ENCODE measurements at regions not wholly inside any gene's neighbourhood (a gene's known extent, or its start where the extent isn't known, plus 50 kb on each side); places are given as distances from the start of the nearest gene placed in this dataset.
"Not testable (repeated sequence)": the region's sequence is repeated elsewhere in the genome, so short reads cannot be mapped to it uniquely, and the experiment has no call there.

DNA sequence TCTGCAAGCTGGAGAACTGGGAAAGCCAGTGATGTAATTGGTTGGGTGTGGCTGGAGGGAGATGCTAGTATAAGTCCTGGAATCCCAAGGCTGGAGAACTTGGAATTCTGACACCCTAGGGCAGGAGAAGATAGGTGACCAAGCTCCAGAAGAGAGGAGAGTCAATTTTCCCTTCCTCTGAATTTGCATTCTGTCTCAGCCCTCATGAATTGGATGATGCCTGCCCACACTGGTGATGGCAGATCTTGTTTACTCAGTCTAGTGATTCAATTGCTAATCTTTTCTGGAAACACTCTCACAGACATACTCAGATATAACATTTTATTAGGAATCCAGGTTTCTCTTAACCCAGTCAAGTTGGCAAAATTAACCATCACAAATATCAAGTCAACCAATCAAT lies 287.2 kb downstream of the RDH14 start:
- in situ Hi-C loops (cut with HindIII; ENCODE audit: low sequenced_read_pairs): no loop called here

DNA sequence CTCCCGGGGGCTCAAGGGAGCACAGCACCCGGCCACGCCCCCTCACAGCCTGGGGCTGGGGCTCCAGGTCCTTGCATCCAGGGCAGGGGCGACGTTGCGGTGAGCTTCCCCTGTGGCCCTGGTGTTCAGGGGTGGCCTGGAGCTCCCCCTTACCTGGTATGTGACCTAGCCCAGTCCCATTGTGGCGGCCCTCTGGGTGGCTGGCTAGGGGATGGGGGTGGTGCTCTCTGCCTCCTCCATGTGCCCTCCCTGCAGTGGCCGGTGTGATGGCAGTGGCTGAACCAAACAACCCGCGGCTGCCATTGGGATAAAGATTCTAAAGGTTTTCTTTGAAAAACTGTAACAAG lies 288.3 kb downstream of the RDH14 start:
- in situ Hi-C loops (cut with HindIII; ENCODE audit: low sequenced_read_pairs): no loop called here

DNA sequence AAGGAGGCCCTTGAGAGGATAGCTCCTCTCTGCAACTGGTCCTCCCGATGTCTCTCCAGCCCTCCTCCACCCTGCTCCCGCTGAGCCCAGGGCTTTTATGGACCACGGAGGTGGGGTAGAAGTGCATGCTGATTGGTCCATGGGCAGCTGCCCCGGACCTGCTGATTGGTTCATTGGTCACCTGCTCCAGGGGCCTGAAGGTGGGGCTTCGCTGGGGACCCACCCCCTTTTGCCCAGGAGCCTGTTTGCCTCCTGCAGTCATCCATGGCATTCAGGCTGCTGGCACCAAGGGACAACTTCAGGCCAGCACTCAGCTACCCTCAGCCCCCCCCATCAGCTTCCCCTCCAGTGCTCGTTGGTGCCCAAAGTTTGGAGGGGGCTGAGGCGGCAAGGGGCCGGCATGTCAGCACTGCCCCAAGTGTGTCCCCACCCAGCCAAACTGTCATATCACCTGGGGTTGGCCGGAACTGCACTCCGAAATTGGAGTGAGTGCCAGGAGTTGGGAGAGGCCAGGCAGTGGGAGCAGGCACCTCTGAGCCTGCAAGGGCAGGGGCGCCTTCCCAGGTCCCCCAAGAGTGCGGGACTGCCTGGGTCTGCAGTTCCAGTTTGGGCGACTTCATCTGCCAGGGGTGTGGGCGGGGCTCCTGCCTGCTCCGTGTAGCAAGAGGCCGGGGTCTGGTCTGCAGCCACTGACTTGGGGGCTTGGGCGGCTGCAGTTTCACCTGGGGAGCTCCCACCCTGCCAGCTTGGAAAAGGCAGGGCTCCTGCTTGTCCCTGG lies 288.9 kb downstream of the RDH14 start:
- in situ Hi-C loops (cut with HindIII; ENCODE audit: low sequenced_read_pairs): no loop called here

DNA sequence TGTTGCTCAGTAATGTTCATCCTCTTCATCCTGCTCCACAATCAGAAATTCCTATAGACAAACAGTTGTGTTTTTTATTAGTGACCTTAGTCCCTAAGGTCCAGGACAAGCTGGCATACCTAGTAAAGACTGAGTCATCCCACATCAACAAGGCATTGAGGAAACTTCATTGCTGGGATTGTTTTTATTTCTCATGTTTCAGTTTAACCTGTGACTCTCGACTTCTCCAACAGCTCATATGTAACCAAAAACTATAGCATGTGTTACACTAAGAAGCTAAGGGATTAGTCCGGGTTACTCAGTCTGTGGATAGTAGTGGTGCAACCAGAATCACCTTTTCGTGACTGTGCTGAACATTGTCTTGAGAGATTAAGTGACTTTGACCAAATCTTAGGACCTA lies 292.1 kb downstream of the RDH14 start:
- in situ Hi-C loops (cut with HindIII; ENCODE audit: low sequenced_read_pairs): no loop called here

DNA sequence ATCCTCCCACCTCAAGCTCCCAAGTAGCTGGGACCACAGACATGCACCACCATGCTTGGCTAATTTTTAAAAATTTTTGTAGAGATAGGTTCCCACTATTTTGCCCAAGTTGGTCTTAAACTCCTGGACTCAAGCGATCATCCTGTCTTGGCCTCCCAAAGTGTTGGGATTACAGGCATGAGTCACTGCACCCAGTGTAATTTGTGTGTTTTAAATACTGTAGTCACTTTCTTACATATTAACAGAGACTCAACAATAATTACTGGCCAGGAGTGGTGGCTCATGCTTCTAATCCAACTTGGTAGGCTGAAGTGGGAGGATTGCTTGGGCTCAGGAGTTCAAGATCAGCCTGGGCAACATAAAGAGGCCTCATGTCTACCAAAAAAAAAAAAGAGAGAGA lies 293.0 kb downstream of the RDH14 start:
- in situ Hi-C loops (cut with HindIII; ENCODE audit: low sequenced_read_pairs): no loop called here

DNA sequence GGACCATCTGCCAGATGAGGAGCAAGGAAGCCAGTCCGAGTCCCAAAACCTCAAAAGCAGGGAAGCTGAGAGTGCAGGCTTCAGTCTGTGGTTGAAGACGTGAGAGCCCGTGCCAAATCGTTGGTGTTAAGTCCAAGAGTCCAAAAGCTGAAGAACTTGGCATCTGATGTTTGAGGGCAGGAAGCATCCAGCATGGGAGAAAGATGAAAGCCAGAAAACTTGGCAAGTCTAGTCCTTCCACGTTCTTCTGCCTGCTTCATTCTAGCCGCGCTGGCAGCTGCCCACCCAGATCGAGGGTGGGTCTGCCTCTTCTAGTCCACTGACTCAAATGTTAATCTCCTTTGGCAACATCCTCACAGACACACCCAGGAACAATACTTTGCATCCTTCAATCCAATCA lies 293.8 kb downstream of the RDH14 start:
- in situ Hi-C loops (cut with HindIII; ENCODE audit: low sequenced_read_pairs): not testable (repeated sequence)

DNA sequence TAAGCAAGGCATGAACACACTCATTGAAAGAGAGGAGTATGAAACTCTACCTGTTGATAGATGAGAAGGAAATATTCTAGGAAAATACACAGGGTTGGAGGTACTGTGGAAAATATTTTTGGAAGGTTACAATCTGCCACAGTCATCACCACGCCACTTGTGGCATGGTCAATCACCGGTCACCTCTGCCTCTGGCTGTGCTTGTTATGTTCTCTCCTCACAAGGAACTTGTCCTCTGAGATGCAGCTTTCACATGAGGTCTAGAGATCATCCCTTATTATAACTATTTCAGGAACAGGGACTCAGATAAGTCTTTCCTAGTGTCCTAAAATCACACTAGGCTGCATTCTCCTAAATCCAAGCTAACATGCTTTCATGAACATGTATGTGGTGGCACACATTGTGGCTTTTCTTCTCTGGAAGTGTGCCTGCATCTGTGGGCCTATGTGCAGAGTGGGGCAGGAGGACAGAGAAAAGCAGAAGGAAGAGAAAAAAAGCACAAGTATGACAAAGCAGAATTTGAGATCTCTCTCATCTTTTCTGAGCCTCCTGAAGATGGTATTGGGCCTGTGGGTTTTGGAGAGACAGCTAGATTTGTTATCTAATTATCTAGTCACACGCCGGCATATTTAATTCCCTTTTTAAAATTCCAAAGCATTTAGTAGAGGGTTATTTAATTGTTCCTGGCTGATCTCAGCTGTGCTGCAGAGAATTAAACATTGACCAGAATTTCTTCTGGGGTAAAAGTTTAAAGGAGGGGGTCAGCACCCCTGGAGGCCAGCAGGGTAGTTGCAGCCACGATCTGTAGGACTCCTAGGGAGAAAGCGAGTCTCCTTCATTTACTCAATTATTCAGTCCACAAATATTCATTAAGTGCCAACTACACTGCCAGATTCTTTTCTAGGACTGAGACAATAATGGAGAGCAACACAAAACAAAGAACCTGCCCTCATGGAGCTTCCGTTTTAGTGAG lies 294.6 kb downstream of the RDH14 start:
- in situ Hi-C loops (cut with HindIII; ENCODE audit: low sequenced_read_pairs): no loop called here

DNA sequence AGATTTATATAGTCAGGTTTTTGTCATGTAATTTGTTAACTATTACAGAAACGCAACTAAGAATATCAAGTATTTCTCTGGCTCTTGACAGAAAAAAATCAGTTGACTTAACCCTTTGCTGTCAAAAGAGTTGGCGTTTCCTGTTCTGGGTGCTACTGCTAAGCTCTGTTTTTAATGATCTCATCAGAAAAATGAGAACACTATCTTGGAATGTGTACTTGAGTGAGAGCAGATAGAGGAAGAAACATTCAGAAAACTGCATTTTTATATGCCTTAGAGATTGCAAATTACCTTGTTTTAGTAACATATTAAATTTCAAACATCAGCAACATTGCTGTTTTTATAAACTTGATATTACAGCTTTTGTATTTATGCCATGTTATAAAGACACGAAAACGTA lies 297.9 kb downstream of the RDH14 start:
- in situ Hi-C loops (cut with HindIII; ENCODE audit: low sequenced_read_pairs): no loop called here

DNA sequence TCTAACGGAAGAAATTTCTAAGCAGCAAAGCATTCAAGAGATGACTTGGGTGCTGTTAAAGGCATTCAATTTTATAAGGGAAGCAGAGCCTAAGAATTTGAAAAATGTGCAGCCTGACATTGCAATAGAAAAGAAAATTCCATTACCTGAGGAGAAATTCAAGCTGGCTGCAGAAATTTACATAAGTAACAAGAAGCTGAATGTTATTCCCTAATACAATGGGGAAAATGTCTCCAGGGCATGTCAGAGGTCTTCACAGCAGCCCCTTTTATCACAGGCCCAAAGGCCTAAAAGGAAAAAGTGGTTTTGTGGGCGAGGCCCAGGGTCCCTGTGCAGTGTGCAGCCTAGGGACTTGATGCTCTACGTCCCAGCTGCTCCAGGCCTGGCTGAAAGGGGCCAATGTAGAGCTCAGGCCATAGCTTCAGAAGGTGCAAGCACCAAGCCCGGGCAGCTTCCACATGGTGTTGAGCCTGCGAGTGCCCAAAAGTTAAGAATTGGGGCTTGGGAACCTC lies 306.7 kb downstream of the RDH14 start:
- in situ Hi-C loops (cut with HindIII; ENCODE audit: low sequenced_read_pairs): no loop called here

DNA sequence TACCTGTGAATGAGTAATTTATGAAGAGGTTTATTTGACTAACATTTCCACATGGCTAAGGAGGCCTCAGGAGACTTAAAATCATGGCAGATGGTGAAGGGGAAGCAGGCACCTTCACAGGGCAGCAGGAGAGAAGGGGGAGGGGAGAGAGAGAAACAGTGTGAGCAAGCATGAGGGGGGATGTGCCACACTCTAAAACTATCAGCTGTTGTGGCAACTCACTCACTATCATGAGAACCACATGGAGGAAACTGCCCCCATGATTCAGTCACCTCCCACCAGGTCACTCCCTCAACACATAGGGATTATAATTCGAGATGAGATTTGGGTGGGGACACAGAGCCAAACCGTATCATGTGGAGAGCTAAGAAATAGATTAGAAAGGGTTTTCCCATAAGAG lies 309.0 kb downstream of the RDH14 start:
- in situ Hi-C loops (cut with HindIII; ENCODE audit: low sequenced_read_pairs): no loop called here

DNA sequence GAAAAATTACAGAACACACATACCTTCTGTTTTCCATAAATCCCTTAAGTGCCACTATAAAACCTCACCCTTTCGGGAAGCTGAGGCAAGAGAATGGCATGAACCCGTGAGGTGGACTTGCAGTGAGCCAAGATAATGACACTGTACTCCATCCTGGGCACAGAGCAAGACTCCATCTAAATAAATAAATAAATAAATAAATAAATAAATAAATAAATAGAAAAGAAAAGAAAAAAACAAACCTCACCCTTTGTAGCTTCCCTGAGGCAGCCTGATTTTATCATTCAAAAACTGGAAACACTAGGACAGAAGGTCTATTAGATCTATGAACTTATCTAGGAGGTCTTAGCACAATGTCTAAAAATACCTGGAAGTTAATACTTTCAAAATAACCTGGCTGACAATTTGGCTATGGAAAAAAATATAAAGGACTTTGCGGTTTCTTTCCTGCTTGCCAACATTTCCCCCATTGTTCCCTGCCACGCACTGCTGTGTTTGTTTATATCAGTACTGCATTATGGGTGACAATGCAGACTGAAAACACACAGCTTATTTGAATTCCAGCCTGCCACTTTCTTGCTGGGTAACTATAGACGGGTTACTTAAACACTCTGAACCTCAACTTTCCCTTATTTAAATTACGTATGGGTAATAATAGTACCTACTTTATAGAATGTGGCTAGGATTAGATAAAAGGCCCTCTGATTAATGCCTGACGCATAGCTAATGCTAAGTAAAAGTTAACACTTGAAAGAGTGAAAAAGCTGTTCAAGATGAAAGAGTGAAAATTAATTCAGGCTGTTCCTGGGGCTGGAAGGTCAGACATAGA lies 313.0 kb downstream of the RDH14 start:
- in situ Hi-C loops (cut with HindIII; ENCODE audit: low sequenced_read_pairs): no loop called here

DNA sequence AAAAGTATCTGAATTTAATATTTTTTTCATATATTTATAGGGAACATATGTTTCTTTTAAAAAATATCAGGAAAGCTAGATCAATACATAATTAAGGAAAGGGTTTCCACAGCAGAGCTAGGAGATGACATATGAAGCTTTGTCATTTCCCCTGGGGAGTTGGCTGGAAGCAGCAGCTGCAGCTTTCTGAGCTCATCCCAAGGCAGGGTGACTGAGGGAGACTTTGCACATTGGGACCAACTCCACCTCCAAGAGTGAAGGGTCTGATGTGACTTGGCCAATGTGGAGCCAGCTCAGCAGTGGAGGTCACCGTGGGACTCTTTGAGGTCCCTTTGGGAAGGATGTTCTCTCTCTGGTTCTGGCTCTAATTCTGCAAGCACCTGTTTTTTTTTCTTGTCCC lies 315.1 kb downstream of the RDH14 start:
- in situ Hi-C loops (cut with HindIII; ENCODE audit: low sequenced_read_pairs): no loop called here

DNA sequence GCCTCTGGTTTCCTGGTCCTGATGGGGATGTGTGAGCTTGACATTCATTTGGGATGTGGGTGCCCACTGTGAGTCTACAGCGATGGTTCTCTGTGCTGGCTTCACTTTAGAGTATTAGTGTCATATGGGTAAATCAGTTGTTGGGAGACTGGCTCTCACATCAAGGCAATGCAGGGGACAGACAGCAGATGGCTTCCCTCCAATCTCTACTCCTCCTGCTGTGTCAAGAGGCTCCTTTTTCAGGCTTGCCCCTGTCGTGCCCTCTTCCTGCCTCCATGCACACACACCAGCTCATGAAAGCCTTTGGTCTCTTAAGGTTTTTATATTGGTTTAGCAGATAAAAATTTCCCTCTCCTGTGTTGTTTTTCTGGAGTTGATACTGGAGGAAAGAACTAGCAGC lies 315.6 kb downstream of the RDH14 start:
- in situ Hi-C loops (cut with HindIII; ENCODE audit: low sequenced_read_pairs): no loop called here

DNA sequence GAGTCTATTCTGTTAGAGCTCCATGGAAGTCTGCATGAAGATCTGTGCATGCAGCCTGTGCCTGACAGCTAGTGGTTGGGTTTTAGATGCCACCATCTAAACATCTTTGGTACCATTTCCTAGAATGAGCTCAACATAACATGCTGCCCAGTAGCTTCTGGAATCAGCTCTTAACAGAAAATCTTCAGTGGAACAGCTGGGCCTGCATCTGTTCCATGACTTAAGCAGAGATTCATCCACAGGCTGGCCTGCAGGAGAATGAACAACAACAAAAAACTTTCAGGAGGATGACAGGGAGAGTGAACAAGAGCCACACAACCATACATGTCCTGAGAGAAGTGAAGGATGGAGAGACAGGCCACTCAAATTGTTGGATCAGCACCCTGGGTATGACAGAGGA lies 316.6 kb downstream of the RDH14 start:
- in situ Hi-C loops (cut with HindIII; ENCODE audit: low sequenced_read_pairs): no loop called here

DNA sequence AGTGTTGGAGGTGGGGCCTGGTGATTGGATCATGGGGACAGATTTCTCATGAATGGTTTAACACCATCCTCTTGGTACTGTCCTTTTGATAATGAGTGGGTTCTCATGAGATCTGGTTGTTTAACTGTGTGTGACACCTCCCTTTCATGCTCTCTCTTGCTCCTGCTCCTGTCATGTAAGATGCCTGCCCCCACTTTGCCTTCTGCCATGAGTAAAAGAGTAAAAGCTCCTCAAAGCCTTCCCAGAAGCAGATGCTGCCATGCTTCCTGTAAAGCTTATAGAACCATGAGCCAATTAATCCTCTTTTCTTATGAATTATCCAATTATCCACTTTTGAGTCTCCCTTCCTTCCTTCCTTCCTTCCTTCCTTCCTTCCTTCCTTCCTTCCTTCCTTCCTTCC lies 317.7 kb downstream of the RDH14 start:
- in situ Hi-C loops (cut with HindIII; ENCODE audit: low sequenced_read_pairs): no loop called here

DNA sequence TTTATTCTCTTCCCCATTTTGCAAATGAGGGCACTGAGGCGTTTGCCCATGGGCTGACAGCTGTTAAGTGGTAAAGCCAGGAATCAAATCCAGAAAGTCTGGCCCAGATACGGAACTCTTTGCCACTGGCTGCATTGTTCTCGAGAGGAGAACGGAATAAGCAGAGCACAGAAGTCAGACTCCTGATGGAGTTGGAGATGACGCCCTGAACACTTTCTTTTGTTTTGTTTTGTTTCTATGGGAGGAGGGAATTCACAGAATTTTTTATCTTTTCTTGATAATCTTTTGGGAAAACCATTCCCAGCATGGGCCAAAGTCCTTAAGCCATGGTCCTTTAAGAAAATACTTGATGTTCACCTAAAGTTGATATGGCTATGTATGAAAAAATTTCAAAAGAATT lies 322.2 kb downstream of the RDH14 start:
- in situ Hi-C loops (cut with HindIII; ENCODE audit: low sequenced_read_pairs): no loop called here

DNA sequence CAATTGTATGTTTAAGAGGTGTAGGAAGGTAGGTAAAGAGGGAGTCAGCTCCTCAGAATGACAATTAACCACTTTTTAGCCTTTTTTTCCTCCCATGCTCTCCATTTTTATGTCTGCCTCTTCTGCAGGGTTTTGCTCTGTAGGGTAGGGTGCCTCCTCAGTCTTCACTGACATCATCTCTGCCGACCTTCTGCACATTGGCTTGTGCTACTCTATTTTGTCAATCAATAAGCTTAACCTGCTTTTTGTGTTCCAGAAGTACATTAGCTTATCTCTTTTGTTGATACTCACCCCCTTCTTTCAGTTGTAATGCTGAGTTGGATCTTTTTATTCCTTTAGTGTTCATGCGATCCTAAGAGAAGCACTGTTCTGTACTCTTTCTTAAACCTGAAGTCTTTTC lies 323.2 kb downstream of the RDH14 start:
- in situ Hi-C loops (cut with HindIII; ENCODE audit: low sequenced_read_pairs): no loop called here

DNA sequence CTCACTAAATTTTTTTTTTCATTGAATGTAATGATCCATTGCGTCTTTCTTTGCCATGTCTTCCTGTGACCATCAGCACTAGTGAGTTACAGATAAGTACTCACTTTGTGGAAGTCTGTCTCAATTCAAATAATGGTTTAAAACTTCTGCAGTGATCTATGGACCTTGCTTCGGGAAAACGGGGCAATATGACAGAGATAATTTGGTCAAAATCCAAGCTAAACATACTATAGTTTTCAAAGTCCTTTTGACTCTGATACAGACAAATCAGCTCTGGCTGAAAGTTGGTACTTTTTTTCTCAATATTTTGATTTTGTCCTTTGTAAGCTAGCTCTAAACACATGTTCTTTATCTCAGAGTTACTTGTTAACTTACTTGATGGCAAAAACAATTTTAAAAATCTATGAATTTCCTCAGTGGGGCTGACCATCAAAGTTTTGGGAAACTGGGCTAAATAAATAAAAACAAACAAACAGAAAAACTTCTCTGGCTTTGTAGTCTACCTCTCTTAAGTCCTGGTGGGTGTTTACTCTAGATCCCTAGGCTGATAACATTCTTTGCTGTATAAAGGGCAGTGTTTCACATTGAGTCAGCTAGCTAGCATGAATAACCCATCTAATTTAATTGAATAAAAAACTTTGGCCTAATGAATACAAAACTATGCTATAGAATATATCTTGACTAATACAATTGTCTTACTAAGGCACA lies 327.6 kb downstream of the RDH14 start:
- in situ Hi-C loops (cut with HindIII; ENCODE audit: low sequenced_read_pairs): no loop called here

DNA sequence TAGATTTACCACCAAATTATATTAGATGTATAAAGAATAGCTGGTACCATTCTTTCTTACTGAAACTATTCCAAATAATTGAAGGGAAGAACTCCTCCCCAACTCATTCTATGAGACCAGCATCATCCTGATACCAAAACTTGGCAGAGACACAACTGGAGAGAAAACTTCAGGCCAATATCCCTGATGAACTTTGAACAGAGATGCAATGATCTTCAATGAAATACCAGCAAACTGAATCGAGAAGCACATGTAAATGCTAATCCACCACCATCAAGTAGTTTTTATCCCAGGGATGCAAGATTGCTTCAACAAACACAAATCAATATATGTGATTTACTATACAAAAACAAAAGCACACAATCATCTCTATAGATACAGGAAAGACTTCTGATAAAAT lies 329.8 kb downstream of the RDH14 start:
- in situ Hi-C loops (cut with HindIII; ENCODE audit: low sequenced_read_pairs): no loop called here

DNA sequence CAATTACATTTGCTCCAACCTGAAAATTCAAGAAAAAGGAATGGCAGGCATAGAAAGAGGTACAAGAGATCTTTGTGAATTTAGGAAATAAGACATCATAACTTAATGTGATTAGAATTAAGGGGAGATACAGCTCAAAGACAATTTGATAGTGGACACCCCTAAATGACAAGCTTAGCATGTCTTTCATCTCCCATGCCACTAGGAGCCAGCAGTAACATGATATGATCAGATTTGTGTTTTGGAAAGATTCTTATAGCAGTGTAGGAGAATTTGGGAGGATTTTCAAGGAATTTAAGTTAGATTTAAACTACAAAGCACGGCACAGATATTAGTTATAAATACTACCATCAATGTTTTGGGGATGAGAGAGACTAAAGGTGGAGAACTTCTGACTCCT lies 340.8 kb downstream of the RDH14 start:
- in situ Hi-C loops (cut with HindIII; ENCODE audit: low sequenced_read_pairs): no loop called here

All from DLD1 (cell line).